ENCODE measurements at regions not wholly inside any gene's neighbourhood (a gene's known extent, or its start where the extent isn't known, plus 50 kb on each side); places are given as distances from the start of the nearest gene placed in this dataset.

DNA sequence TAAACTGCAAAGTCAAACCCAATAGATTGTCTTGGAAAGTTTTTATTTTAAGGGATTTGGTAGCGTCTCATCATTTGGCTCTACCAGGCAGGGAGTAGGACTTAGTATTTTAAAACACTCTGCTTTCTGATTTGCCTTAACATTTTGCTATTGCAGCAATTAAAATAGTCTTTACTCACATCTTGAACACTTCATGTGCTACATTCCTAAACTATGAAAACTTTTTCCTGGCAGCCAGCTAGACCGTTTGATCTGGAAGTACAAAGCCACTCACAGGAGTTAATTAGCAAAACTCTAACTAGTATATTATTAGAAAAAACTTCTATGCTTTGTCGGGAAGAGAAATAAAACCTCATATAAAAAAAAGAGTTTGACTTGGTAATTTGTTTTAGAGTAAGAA is 111.4 kb downstream of the TFPI2 start:
- no peaks in the 10 kb centered on the region for H3K27me3 ChIP-seq
- no peak for DNase-seq
- no peak overlapping the region for H3K27ac ChIP-seq
- WGBS, 3 donors: 5 to 15% (median 7%) methylated on average over 3 of the region's 3 CpGs
- H3K4me3 ChIP-seq: no peak overlapping the region
- H3K9me3 ChIP-seq: no peaks in the 10 kb centered on the region
- no peaks in the 10 kb centered on the region for H3K4me1 ChIP-seq (ENCODE audit: insufficient read depth)
- no peaks in the 10 kb centered on the region for H3K36me3 ChIP-seq
- intact Hi-C loops (cut with DNase I): no loop called here
- TF ChIP-seq, protein P1, sequence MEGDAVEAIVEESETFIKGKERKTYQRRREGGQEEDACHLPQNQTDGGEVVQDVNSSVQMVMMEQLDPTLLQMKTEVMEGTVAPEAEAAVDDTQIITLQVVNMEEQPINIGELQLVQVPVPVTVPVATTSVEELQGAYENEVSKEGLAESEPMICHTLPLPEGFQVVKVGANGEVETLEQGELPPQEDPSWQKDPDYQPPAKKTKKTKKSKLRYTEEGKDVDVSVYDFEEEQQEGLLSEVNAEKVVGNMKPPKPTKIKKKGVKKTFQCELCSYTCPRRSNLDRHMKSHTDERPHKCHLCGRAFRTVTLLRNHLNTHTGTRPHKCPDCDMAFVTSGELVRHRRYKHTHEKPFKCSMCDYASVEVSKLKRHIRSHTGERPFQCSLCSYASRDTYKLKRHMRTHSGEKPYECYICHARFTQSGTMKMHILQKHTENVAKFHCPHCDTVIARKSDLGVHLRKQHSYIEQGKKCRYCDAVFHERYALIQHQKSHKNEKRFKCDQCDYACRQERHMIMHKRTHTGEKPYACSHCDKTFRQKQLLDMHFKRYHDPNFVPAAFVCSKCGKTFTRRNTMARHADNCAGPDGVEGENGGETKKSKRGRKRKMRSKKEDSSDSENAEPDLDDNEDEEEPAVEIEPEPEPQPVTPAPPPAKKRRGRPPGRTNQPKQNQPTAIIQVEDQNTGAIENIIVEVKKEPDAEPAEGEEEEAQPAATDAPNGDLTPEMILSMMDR (IDR thresholded peaks at IDR 0.05): no peak
- TF ChIP-seq POLR2A (IDR thresholded peaks at IDR 0.05) (no peak), EP300 (IDR thresholded peaks at IDR 0.05) (no peak)

DNA sequence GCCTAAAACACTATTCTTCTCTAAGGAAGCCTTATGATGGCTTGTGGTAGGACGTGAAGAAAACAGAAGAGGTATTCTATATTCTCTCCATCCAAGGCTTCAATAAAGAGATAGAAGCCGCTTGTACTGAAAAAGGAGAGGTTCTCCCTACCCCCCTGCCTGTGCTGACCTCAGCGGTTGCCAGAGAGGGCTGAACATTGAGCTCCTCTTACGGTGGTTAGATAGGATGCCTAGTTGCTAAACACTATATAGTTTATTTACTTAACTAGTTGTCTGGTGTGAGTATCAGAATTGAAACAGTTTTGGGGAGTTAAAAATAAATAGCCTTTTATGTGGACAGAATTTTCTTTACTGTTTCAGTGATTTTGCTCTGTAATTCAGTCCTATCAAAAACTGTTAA is 112.2 kb downstream of the TFPI2 start:
- Histone ChIP-seq H3K36me3 (no peaks in the 10 kb centered on the region), H3K27me3 (no peaks in the 10 kb centered on the region), H3K4me1 (ENCODE audit: insufficient read depth) (no peaks in the 10 kb centered on the region), H3K9me3 (no peaks in the 10 kb centered on the region), H3K4me3 (no peak overlapping the region), H3K27ac (no peak overlapping the region)
- DNase-seq: no peak
- TF ChIP-seq EP300 (IDR thresholded peaks at IDR 0.05): no peak
- TF ChIP-seq, protein P1 (IDR thresholded peaks at IDR 0.05): no peak
- no peak for TF ChIP-seq POLR2A (IDR thresholded peaks at IDR 0.05)
- WGBS, 3 donors: 73 to 77% (median 77%) methylated on average over 4 of the region's 4 CpGs
- intact Hi-C loops (cut with DNase I): no loop called here

- TF ChIP-seq, protein P1 (IDR thresholded peaks at IDR 0.05): no peak
- TF ChIP-seq EP300 (IDR thresholded peaks at IDR 0.05): no peak
- no peak for TF ChIP-seq POLR2A (IDR thresholded peaks at IDR 0.05)
- intact Hi-C loops (cut with DNase I): no loop called here
- no peaks in the 10 kb centered on the region for H3K9me3 ChIP-seq
- WGBS, 3 donors: 33 to 52% (median 38%) methylated on average over 1 of the region's 1 CpG
- H3K4me1 ChIP-seq (ENCODE audit: insufficient read depth): no peaks in the 10 kb centered on the region
- no peaks in the 10 kb centered on the region for H3K27me3 ChIP-seq
- no peak for DNase-seq
- H3K4me3 ChIP-seq: no peak overlapping the region
- H3K27ac ChIP-seq: no peak overlapping the region
- H3K36me3 ChIP-seq: no peaks in the 10 kb centered on the region
Observed at GRCh38 chr7:93773446-93773845, 117.1 kb downstream of the TFPI2 start.

DNA sequence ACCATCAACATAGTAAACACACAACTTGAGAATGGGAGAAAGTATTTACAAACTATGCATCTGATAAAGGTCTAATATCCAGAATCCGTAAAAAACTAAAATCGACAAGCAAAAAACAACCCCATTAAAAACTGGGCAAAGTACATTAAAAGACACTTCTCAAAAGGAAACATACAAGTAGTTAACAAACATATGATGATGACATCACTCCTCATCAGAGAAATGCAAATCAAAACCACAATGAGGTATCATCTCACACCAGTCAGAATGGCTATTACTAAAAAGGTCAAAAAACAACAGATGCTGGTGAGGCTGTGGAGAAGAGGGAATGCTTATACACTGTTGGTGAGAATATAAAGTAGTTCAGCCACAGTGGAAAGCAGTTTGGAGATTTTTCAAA is 125.1 kb downstream of the TFPI2 start:
- H3K27me3 ChIP-seq: no peaks in the 10 kb centered on the region
- no peaks in the 10 kb centered on the region for H3K4me1 ChIP-seq (ENCODE audit: insufficient read depth)
- 98 to 99% (median 98%) methylated on average over 2 of the region's 2 CpGs for WGBS, 3 donors
- no peaks in the 10 kb centered on the region for H3K9me3 ChIP-seq
- intact Hi-C loops (cut with DNase I): no loop called here
- no peak overlapping the region for H3K27ac ChIP-seq
- no peak overlapping the region for H3K4me3 ChIP-seq
- TF ChIP-seq EP300 (IDR thresholded peaks at IDR 0.05) (no peak), POLR2A (IDR thresholded peaks at IDR 0.05) (no peak)
- TF ChIP-seq, protein P1 (IDR thresholded peaks at IDR 0.05): no peak
- no peaks in the 10 kb centered on the region for H3K36me3 ChIP-seq
- DNase-seq: no peak

DNA sequence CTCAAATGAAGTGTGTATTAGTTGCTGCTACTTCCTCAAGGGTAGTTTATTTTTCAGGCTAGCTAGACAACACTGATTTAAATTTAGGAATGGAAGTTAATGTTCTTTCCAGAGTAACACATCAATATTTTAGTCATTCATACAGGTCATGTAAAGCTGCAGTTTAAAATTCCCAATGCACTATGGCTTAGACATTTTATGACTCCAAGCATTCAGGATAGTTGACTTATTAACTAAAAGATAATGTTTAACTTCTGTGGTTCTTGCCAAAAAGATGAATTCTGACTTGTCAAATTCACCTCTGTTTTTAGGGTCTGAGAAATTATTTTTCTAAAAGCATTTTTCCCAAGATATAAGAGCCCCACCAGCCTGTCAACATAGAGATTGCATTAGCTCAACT is 131.9 kb downstream of the TFPI2 start:
- intact Hi-C loops (cut with DNase I): no loop called here
- Histone ChIP-seq H3K4me3 (no peak overlapping the region), H3K27ac (no peak overlapping the region), H3K27me3 (no peaks in the 10 kb centered on the region), H3K4me1 (ENCODE audit: insufficient read depth) (no peaks in the 10 kb centered on the region), H3K36me3 (no peaks in the 10 kb centered on the region), H3K9me3 (no peaks in the 10 kb centered on the region)
- TF ChIP-seq, protein P1 (IDR thresholded peaks at IDR 0.05): no peak
- TF ChIP-seq EP300 (IDR thresholded peaks at IDR 0.05): no peak
- TF ChIP-seq POLR2A (IDR thresholded peaks at IDR 0.05): no peak
- DNase-seq: no peak

All from ovary (tissue), 7 donors.